Lower leg skin (tissue), 3 donors: ENCODE measurements at regions not wholly inside any gene's neighbourhood (a gene's known extent, or its start where the extent isn't known, plus 50 kb on each side); places are given as distances from the start of the nearest gene placed in this dataset.

Experiments
- CTCF ChIP-seq, 3 donors: fragments of 450-650 bp; IDR thresholded peaks; one replicate each; pipeline ENCODE4 v1.5.1; 2016; ENCODE audit warnings: antibody characterized with exemption in 3 of 3, mild to moderate bottlenecking in 3 of 3, moderate library complexity in 2 of 3
- POLR2A ChIP-seq, 2 donors: fragments of 450-650 bp; IDR thresholded peaks; one replicate each; pipeline ENCODE4 v1.6.1; 2016 to 2017; ENCODE audit warnings: antibody characterized with exemption in 2 of 2, mild to moderate bottlenecking in 1 of 2, moderate library complexity in 1 of 2

- TF ChIP-seq CTCF (IDR thresholded peaks at IDR 0.05) (no peak), POLR2A (IDR thresholded peaks at IDR 0.05) (no peak)
Observed at GRCh38 chr16:48836067-48836466, 226.1 kb upstream of the N4BP1 start.
